ENCODE measurements at regions not wholly inside any gene's neighbourhood (a gene's known extent, or its start where the extent isn't known, plus 50 kb on each side); places are given as distances from the start of the nearest gene placed in this dataset.

DNA sequence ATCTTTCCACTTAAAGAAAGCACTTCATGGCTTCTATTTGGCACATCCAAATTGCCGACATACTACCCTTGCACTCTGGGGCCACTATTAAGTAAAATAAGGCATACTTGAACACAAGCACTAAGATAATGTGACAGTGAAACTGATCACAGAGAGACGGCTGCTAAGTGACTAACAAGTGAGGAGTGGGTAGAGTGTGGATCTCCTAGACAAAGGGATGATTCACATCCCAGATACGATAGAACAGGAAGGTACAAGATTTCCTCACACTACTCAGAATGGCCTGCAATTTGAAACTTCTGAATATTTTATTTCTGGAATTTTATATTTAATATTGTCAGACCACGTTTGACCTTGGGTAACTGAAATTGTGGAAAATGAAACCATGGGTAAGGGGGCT is 1721.8 kb upstream of the SPRY2 start:
- TF ChIP-seq POLR2AphosphoS5 (IDR thresholded peaks at IDR 0.05; ENCODE audit: borderline replicate concordance, low read depth, low read length), result no peak
- TF ChIP-seq EZH2 (IDR thresholded peaks at IDR 0.05), result no peak
- no peak for TF ChIP-seq FOXP2 (optimal IDR thresholded peaks at IDR 0.05; ENCODE audit: control extremely low read depth, extremely low read length, insufficient read depth)

Measured in SK-N-MC (cell line).